GM12878 (cell line): ENCODE measurements at regions not wholly inside any gene's neighbourhood (a gene's known extent, or its start where the extent isn't known, plus 50 kb on each side); places are given as distances from the start of the nearest gene placed in this dataset.

Experiments
- ATAC-seq: fragments of 200-7000 bp; cut with Tn5 transposase; 3 replicates; pipeline ENCODE4 v1.9.1; 2020; ENCODE audit warnings: mild to moderate bottlenecking, moderate library complexity
- BruUV-seq: library from RNA; stranded (reverse); fragments of 400-500 nt; replicated peaks from 2 replicates; lab custom pipeline; 2021; lab: Mats Ljungman, UMichigan
- CTCF ChIA-PET: fragments of 300-600 bp; sonication (Branson Sonifier 250); formaldehyde crosslinking; extraction: SDS; loops from one replicate; lab custom pipeline; 2021; ENCODE audit warnings: inconsistent platforms; lab: Yijun Ruan, JAX
- POLR2A ChIA-PET: fragments of 350-600 bp; formaldehyde crosslinking; extraction: SDS; loops from one replicate; lab custom pipeline; 2021; ENCODE audit warnings: inconsistent platforms; lab: Charles Lee
- RAD21 ChIA-PET: fragments of 300-600 bp; sonication (Branson Sonifier 250); formaldehyde crosslinking; loops from one replicate; lab custom pipeline; 2023; ENCODE audit warnings: antibody characterized with exemption; ENCODE audit not compliant: unreplicated experiment; lab: Charles Lee
- SMC1A ChIA-PET: fragments of 300-600 bp; sonication (Branson Sonifier 250); formaldehyde crosslinking; loops from one replicate; lab custom pipeline; 2023; ENCODE audit not compliant: unreplicated experiment, uncharacterized antibody; lab: Charles Lee
- DNase-seq: peaks from one replicate; pipeline ENCODE4 v3.0.0-alpha.2; 2011; ENCODE audit warnings: low read depth, low spot score
- FAIRE-seq: peaks from 3 replicates; lab custom pipeline; 2011; peaks lifted over from hg19 to GRCh38; lab: Jason Lieb, UNC
- H2AFZ ChIP-seq: 2 replicates; pipeline ENCODE4 v1.6.0; 2011; ENCODE audit warnings: low read depth, low read length, control low read depth; ENCODE audit not compliant: control insufficient read depth
- H3K27ac ChIP-seq: 2 replicates; pipeline ENCODE4 v1.5.1; 2011; ENCODE audit warnings: control low read depth; ENCODE audit not compliant: control insufficient read depth, insufficient read depth
- H3K27me3 ChIP-seq, 2 experiments: replicated peaks in 1 of 2; 2 replicates each; pipeline versions ENCODE4 v1.6.0 to v1.6.1; 2011; ENCODE audit warnings: low read length in 1 of 2; ENCODE audit not compliant: control insufficient read depth in 2 of 2, insufficient read depth in 2 of 2
- H3K36me3 ChIP-seq, 2 experiments: 2 replicates each; pipeline ENCODE4 v1.5.1; 2011; ENCODE audit warnings: low read length in 1 of 2; ENCODE audit not compliant: control insufficient read depth in 2 of 2, insufficient read depth in 2 of 2
- H3K4me1 ChIP-seq: 2 replicates; pipeline ENCODE4 v1.6.1; 2011; ENCODE audit warnings: mild to moderate bottlenecking, low read length, moderate library complexity, mixed read lengths; ENCODE audit not compliant: control insufficient read depth, insufficient read depth
- H3K4me2 ChIP-seq: 2 replicates; pipeline ENCODE4 v1.6.0; 2011; ENCODE audit warnings: control low read depth; ENCODE audit not compliant: control insufficient read depth, insufficient read depth
- H3K4me3 ChIP-seq: fragments of 200-600 bp; sonication (generic); 2 replicates; pipeline ENCODE4 v1.5.1; 2016
- H3K79me2 ChIP-seq: 2 replicates; pipeline ENCODE4 v1.6.0; 2011; ENCODE audit warnings: low read length; ENCODE audit not compliant: control insufficient read depth, insufficient read depth
- H3K9ac ChIP-seq: 2 replicates; pipeline ENCODE4 v1.8.0; 2011; ENCODE audit warnings: low read length, control low read depth, mixed read lengths; ENCODE audit not compliant: control insufficient read depth, insufficient read depth
- H3K9me3 ChIP-seq: replicated peaks from 3 replicates; pipeline ENCODE4 v1.5.1; 2011; ENCODE audit warnings: mild to moderate bottlenecking, low read length; ENCODE audit not compliant: control insufficient read depth, insufficient read depth
- H4K20me1 ChIP-seq: 2 replicates; pipeline ENCODE4 v1.6.0; 2011; ENCODE audit not compliant: control insufficient read depth, insufficient read depth
- BACH1 ChIP-seq: fragments of 450-650 bp; IDR thresholded peaks from 2 replicates; pipeline ENCODE4 v1.6.1; 2017; ENCODE audit warnings: mild to moderate bottlenecking, borderline replicate concordance
- GATAD2B ChIP-seq: fragments of 450-650 bp; conservative IDR thresholded peaks from 2 replicates; pipeline ENCODE4 v1.6.1; 2017; ENCODE audit warnings: low read depth, mild to moderate bottlenecking, moderate library complexity
- MYB ChIP-seq: fragments of 150-350 bp; IDR thresholded peaks from 2 replicates; pipeline ENCODE4 v1.6.1; 2014; ENCODE audit warnings: mild to moderate bottlenecking, low read depth, low read length, borderline replicate concordance
- NR2C1 ChIP-seq: fragments of 450-650 bp; IDR thresholded peaks from 2 replicates; pipeline ENCODE4 v1.6.1; 2017; ENCODE audit warnings: antibody characterized with exemption, mild to moderate bottlenecking, moderate library complexity
- RBBP5 ChIP-seq: fragments of 200-600 bp; sonication (generic); conservative IDR thresholded peaks from 2 replicates; pipeline ENCODE4 v1.6.1; 2016
- SKIL ChIP-seq: fragments of 450-650 bp; IDR thresholded peaks from 2 replicates; pipeline ENCODE4 v1.6.1; 2017; ENCODE audit warnings: mild to moderate bottlenecking, low read depth, inconsistent platforms; ENCODE audit not compliant: poor library complexity, severe bottlenecking
- SMAD5 ChIP-seq: IDR thresholded peaks from 2 replicates; pipeline ENCODE4 v1.6.1; 2016; ENCODE audit warnings: antibody characterized with exemption, low read depth
- SMARCA5 ChIP-seq: fragments of 450-650 bp; IDR thresholded peaks from 2 replicates; pipeline ENCODE4 v1.6.1; 2017; ENCODE audit warnings: mild to moderate bottlenecking
- STAT1 ChIP-seq: fragments of 450-650 bp; conservative IDR thresholded peaks from 2 replicates; pipeline ENCODE4 v1.6.1; 2014; ENCODE audit warnings: antibody characterized with exemption, mild to moderate bottlenecking
- WGBS: methylation state at CpG from one replicate; pipeline ENCODE4 v1.1.6; 2016; ENCODE audit warnings: low lambda C conversion rate; ENCODE audit not compliant: insufficient replicate concordance, insufficient coverage; ENCODE audit errors: missing lambda C conversion rate; 5-methylcytosine and 5-hydroxymethylcytosine counted together
- in situ Hi-C: fragments of 300-500 bp; cut with MboI; formaldehyde crosslinking; loops from 9 replicates; pipeline ENCODE4 v1.14.3; 2018; ENCODE audit warnings: mixed read lengths
- intact Hi-C: fragments of 100-400 bp; cut with micrococcal nuclease; formaldehyde crosslinking; loops from one replicate; pipeline ENCODE4 v1.14.2; 2022; ENCODE audit not compliant: unreplicated experiment
- TF ChIP-seq, protein P1 (sequence below): IDR thresholded peaks from 2 replicates; pipeline ENCODE4 v1.6.1; 2012; ENCODE audit warnings: low read depth, low read length, improper control_type of control experiment
- TF ChIP-seq, protein P2 (sequence below): fragments of 450-650 bp; conservative IDR thresholded peaks from 2 replicates; pipeline ENCODE4 v1.6.1; 2017; ENCODE audit warnings: mild to moderate bottlenecking, moderate library complexity

- TF ChIP-seq STAT1 (no peak), BACH1 (no peak), GATAD2B (no peak), SMARCA5 (no peak), SMAD5 (no peak), NR2C1 (no peak)
- TF ChIP-seq, protein P1, sequence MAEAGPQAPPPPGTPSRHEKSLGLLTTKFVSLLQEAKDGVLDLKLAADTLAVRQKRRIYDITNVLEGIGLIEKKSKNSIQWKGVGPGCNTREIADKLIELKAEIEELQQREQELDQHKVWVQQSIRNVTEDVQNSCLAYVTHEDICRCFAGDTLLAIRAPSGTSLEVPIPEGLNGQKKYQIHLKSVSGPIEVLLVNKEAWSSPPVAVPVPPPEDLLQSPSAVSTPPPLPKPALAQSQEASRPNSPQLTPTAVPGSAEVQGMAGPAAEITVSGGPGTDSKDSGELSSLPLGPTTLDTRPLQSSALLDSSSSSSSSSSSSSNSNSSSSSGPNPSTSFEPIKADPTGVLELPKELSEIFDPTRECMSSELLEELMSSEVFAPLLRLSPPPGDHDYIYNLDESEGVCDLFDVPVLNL, result no peak
- TF ChIP-seq, all 136 proteins: peak for 0
Observed at GRCh38 chr1:213415691-213416380, 364.8 kb downstream of the RPS6KC1 start (continued).

DNA sequence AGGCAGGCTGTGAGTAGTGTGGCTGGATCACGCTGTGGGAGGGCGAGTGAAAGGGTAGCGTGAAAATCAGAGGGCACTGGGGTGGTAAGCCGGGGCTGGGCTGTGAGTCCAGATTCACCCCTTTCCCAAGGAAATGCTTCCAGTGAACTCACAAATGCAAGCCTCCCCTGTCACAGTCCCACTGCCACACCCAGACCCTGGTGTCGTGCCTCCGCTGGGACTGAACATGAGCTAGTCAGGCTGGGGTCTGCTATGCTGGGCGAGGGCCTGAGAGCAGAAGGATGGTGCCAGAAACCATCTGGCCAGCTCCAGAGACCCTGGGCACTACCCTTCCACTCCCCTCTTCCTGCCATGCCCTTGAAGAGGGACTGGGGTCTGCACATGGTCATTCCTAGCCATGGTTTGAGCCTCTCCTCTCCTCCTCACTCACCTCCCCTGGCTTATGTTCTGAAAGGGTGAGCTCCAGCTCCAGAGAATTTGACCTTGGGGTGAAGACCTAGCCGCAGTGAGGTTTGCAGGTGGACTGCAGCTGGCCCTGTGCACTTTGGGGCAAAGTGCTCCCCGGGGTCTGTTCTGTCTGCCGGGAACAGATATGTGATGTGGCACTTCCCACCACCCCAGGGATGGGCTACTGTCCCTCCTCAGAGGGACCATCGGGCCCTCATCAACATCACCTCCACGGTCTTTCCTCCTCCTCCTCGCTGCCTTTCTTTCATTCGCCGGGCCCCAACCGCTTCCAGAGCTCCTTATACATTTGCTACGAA lies 365.6 kb downstream of the RPS6KC1 start:
- TF ChIP-seq, protein P2, sequence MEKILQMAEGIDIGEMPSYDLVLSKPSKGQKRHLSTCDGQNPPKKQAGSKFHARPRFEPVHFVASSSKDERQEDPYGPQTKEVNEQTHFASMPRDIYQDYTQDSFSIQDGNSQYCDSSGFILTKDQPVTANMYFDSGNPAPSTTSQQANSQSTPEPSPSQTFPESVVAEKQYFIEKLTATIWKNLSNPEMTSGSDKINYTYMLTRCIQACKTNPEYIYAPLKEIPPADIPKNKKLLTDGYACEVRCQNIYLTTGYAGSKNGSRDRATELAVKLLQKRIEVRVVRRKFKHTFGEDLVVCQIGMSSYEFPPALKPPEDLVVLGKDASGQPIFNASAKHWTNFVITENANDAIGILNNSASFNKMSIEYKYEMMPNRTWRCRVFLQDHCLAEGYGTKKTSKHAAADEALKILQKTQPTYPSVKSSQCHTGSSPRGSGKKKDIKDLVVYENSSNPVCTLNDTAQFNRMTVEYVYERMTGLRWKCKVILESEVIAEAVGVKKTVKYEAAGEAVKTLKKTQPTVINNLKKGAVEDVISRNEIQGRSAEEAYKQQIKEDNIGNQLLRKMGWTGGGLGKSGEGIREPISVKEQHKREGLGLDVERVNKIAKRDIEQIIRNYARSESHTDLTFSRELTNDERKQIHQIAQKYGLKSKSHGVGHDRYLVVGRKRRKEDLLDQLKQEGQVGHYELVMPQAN, result no peak
- no peak for TF ChIP-seq MYB
- no peak for TF ChIP-seq SKIL
- TF ChIP-seq RBBP5, result no peak
- TF ChIP-seq, all 136 proteins: peak for 0
- ChIA-PET CTCF (no interaction called here), RAD21 (no interaction called here), POLR2A (no interaction called here), SMC1A (interaction anchor here (1.1 kb wide), 1 partner anchor 17 kb away, joined by 3 read pairs; no protein-coding TSS in a partner anchor)
- Histone ChIP-seq H3K36me3 (no peaks in the 10 kb centered on the region), H3K27ac (no peak overlapping the region), H3K27me3 (peaks cover 1 to 2% of the 10 kb centered on the region in 2 experiments; a peak in 2 of 4 replicates), H2AFZ (no peak overlapping the region), H3K9ac (no peak overlapping the region), H4K20me1 (no peaks in the 10 kb centered on the region; the same call in 1 of the 2 replicates), H3K9me3 (no peaks in the 10 kb centered on the region), H3K79me2 (no peaks in the 10 kb centered on the region), H3K4me2 (no peak overlapping the region), H3K4me3 (no peak overlapping the region), H3K4me1 (no peaks in the 10 kb centered on the region)
- in situ Hi-C loops (no loop called here), intact Hi-C loops (no loop called here)
- 44% methylated on average over 17 of the region's 17 CpGs for WGBS
- ATAC-seq, result no peak
- no TSS peak for BruUV-seq
- FAIRE-seq, result no peak
- no peak for DNase-seq
